ENCODE measurements at regions not wholly inside any gene's neighbourhood (a gene's known extent, or its start where the extent isn't known, plus 50 kb on each side); places are given as distances from the start of the nearest gene placed in this dataset.

GRCh38 chr14:34931206-34931605, 51.6 kb upstream of the SRP54 start:
- H3K36me3 Mint-ChIP-seq (ENCODE audit: low read depth) = no peaks in the 10 kb centered on the region
- no peaks in the 10 kb centered on the region for H3K9me3 Mint-ChIP-seq
- H3K27ac Mint-ChIP-seq = peak overlapping the region; percentile 2; the same call in 1 of the 2 replicates
- peaks cover 16% of the 10 kb centered on the region for H3K4me1 Mint-ChIP-seq (ENCODE audit: low read depth)
- no peak overlapping the region for H3K4me3 Mint-ChIP-seq
- no peak for DNase-seq
- no peak for TF ChIP-seq CTCF (IDR thresholded peaks at IDR 0.05)
- H3K27me3 Mint-ChIP-seq (ENCODE audit: insufficient read depth) = no peaks in the 10 kb centered on the region; the same call in none of the 2 replicates

- H3K36me3 Mint-ChIP-seq (ENCODE audit: low read depth) = no peaks in the 10 kb centered on the region
- no peak for TF ChIP-seq CTCF (IDR thresholded peaks at IDR 0.05)
- no peak overlapping the region for H3K4me3 Mint-ChIP-seq
- H3K27me3 Mint-ChIP-seq (ENCODE audit: insufficient read depth) = no peaks in the 10 kb centered on the region; the same call in none of the 2 replicates
- no peak overlapping the region for H3K27ac Mint-ChIP-seq
- H3K4me1 Mint-ChIP-seq (ENCODE audit: low read depth) = peaks cover 19% of the 10 kb centered on the region
- no peaks in the 10 kb centered on the region for H3K9me3 Mint-ChIP-seq
- no peak for DNase-seq
Observed at GRCh38 chr14:34930591-34931091, 52.2 kb upstream of the SRP54 start.

- TF ChIP-seq CTCF (IDR thresholded peaks at IDR 0.05) = no peak
- H3K27me3 Mint-ChIP-seq (ENCODE audit: insufficient read depth) = no peaks in the 10 kb centered on the region; the same call in 1 of the 2 replicates
- no peaks in the 10 kb centered on the region for H3K9me3 Mint-ChIP-seq
- peaks cover 17% of the 10 kb centered on the region for H3K4me1 Mint-ChIP-seq (ENCODE audit: low read depth)
- peak; percentile 20 for DNase-seq
- H3K36me3 Mint-ChIP-seq (ENCODE audit: low read depth) = no peaks in the 10 kb centered on the region
- H3K27ac Mint-ChIP-seq = peak overlapping the region; percentile 63
- H3K4me3 Mint-ChIP-seq = peak overlapping the region; percentile 29; the same call in 1 of the 2 replicates
Observed at GRCh38 chr14:34926552-34926951, 51.4 kb upstream of the BAZ1A start.

All from HFFc6 (cell line).